ENCODE measurements at regions not wholly inside any gene's neighbourhood (a gene's known extent, or its start where the extent isn't known, plus 50 kb on each side); places are given as distances from the start of the nearest gene placed in this dataset.

DNA sequence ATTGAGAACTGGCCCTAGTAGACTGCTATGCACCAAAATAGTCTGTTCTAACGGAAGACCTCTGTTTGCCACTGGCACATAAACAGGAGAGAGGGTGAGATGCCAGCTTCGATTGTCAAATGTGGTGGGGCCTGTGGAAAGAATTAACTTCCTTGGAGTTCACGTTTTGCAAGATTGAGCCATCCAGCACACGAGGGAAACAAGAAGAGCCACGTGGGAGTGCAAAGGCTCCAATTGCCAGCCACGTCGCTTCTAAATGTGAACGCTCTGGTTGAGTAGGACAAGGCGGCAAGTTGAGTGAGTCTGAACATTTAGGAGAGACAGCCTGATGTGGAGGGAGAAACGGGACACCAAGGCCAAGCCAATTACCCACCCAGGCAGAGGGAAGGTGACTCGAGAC lies 409.1 kb downstream of the FGF9 start:
- DNase-seq (ENCODE audit: low read depth, low spot score) (no peak), ATAC-seq (no peak)
- no peaks in the 10 kb centered on the region for H3K4me1 ChIP-seq (ENCODE audit: control insufficient read depth, insufficient read depth, low read length)
- in situ Hi-C loops (cut with HindIII; ENCODE audit: low pct_unique_long_range_greater_than_20kb, low sequenced_read_pairs) (no loop called here), intact Hi-C loops (cut with micrococcal nuclease; ENCODE audit: unreplicated experiment) (no loop called here)
- POLR2A ChIA-PET = no interaction called here
- H3K36me3 ChIP-seq (ENCODE audit: control insufficient read depth, insufficient read depth, low read length) = no peaks in the 10 kb centered on the region
- no peaks in the 10 kb centered on the region; the same call in 1 of the 2 replicates for H3K27me3 ChIP-seq (ENCODE audit: control insufficient read depth, insufficient read depth, low read length)
- no peak overlapping the region for H3K27ac ChIP-seq (ENCODE audit: low read length)
- no peak overlapping the region for H3K4me3 ChIP-seq (ENCODE audit: low read depth in 2 of 2, low read length in 2 of 2)
- no peak for TF ChIP-seq TCF7L2 (IDR thresholded peaks at IDR 0.05; ENCODE audit: low read depth, low read length)
- TF ChIP-seq, protein P1, sequence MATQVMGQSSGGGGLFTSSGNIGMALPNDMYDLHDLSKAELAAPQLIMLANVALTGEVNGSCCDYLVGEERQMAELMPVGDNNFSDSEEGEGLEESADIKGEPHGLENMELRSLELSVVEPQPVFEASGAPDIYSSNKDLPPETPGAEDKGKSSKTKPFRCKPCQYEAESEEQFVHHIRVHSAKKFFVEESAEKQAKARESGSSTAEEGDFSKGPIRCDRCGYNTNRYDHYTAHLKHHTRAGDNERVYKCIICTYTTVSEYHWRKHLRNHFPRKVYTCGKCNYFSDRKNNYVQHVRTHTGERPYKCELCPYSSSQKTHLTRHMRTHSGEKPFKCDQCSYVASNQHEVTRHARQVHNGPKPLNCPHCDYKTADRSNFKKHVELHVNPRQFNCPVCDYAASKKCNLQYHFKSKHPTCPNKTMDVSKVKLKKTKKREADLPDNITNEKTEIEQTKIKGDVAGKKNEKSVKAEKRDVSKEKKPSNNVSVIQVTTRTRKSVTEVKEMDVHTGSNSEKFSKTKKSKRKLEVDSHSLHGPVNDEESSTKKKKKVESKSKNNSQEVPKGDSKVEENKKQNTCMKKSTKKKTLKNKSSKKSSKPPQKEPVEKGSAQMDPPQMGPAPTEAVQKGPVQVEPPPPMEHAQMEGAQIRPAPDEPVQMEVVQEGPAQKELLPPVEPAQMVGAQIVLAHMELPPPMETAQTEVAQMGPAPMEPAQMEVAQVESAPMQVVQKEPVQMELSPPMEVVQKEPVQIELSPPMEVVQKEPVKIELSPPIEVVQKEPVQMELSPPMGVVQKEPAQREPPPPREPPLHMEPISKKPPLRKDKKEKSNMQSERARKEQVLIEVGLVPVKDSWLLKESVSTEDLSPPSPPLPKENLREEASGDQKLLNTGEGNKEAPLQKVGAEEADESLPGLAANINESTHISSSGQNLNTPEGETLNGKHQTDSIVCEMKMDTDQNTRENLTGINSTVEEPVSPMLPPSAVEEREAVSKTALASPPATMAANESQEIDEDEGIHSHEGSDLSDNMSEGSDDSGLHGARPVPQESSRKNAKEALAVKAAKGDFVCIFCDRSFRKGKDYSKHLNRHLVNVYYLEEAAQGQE (IDR thresholded peaks at IDR 0.05; ENCODE audit: insufficient read depth in 1 of 2, low read depth in 2 of 2, low read length in 1 of 2) = no peak
- TF ChIP-seq POLR2AphosphoS5 (IDR thresholded peaks at IDR 0.05; ENCODE audit: low read depth, low read length) = no peak
- no peak for TF ChIP-seq SIN3A (IDR thresholded peaks at IDR 0.05; ENCODE audit: borderline replicate concordance, insufficient read depth, low read depth, low read length)
- TF ChIP-seq, protein P2, sequence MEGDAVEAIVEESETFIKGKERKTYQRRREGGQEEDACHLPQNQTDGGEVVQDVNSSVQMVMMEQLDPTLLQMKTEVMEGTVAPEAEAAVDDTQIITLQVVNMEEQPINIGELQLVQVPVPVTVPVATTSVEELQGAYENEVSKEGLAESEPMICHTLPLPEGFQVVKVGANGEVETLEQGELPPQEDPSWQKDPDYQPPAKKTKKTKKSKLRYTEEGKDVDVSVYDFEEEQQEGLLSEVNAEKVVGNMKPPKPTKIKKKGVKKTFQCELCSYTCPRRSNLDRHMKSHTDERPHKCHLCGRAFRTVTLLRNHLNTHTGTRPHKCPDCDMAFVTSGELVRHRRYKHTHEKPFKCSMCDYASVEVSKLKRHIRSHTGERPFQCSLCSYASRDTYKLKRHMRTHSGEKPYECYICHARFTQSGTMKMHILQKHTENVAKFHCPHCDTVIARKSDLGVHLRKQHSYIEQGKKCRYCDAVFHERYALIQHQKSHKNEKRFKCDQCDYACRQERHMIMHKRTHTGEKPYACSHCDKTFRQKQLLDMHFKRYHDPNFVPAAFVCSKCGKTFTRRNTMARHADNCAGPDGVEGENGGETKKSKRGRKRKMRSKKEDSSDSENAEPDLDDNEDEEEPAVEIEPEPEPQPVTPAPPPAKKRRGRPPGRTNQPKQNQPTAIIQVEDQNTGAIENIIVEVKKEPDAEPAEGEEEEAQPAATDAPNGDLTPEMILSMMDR (IDR thresholded peaks at IDR 0.05) = no peak
- no peaks in the 10 kb centered on the region for H3K9me3 ChIP-seq (ENCODE audit: control insufficient read depth, insufficient read depth, low read depth, low read length)
- CTCF ChIA-PET = no interaction called here
- BruUV-seq (replicated peaks) = no TSS peak

DNA sequence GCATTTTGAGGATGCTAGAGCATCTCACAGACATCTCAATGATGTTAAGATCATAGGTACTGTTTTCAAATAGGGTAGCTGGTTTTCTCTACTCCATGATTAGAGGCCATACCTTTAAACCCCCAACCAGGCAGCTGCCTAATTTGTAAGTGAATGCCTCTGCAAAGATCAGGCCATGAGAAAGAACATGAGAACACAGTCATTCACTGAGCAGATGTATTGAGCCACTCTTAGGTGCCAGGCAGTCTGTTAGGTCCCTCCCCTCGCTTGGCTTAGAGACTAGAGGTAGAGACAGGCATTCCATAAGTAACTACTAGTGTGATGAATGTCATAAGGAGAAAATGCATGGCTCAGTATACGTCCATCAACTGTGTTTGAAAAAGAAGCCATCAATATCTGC lies 410.0 kb downstream of the FGF9 start:
- in situ Hi-C loops (cut with HindIII; ENCODE audit: low pct_unique_long_range_greater_than_20kb, low sequenced_read_pairs) = no loop called here
- POLR2A ChIA-PET = no interaction called here
- ATAC-seq = no peak

More for the DNA sequence above, 410.0 kb downstream of the FGF9 start:
- DNase-seq (ENCODE audit: low read depth, low spot score) = no peak
- no TSS peak for BruUV-seq (replicated peaks)
- H3K36me3 ChIP-seq (ENCODE audit: control insufficient read depth, insufficient read depth, low read length) = no peaks in the 10 kb centered on the region
- no peak overlapping the region for H3K4me3 ChIP-seq (ENCODE audit: low read depth in 2 of 2, low read length in 2 of 2)
- no peaks in the 10 kb centered on the region for H3K4me1 ChIP-seq (ENCODE audit: control insufficient read depth, insufficient read depth, low read length)
- H3K9me3 ChIP-seq (ENCODE audit: control insufficient read depth, insufficient read depth, low read depth, low read length) = no peaks in the 10 kb centered on the region
- intact Hi-C loops (cut with micrococcal nuclease; ENCODE audit: unreplicated experiment) = no loop called here
- CTCF ChIA-PET = no interaction called here
- H3K27me3 ChIP-seq (ENCODE audit: control insufficient read depth, insufficient read depth, low read length) = no peaks in the 10 kb centered on the region; the same call in 1 of the 2 replicates
- no peak overlapping the region for H3K27ac ChIP-seq (ENCODE audit: low read length)
- TF ChIP-seq SIN3A (IDR thresholded peaks at IDR 0.05; ENCODE audit: borderline replicate concordance, insufficient read depth, low read depth, low read length) (no peak), POLR2AphosphoS5 (IDR thresholded peaks at IDR 0.05; ENCODE audit: low read depth, low read length) (no peak), TCF7L2 (IDR thresholded peaks at IDR 0.05; ENCODE audit: low read depth, low read length) (no peak)
- TF ChIP-seq, protein P2 (IDR thresholded peaks at IDR 0.05) = no peak
- TF ChIP-seq, protein P1 (IDR thresholded peaks at IDR 0.05; ENCODE audit: insufficient read depth in 1 of 2, low read depth in 2 of 2, low read length in 1 of 2) = no peak
